SH-SY5Y (cell line): ENCODE measurements at regions not wholly inside any gene's neighbourhood (a gene's known extent, or its start where the extent isn't known, plus 50 kb on each side); places are given as distances from the start of the nearest gene placed in this dataset.

Source experiments
- GATA2 ChIP-seq: IDR thresholded peaks from 2 replicates; pipeline ENCODE4 v1.6.1; 2011; ENCODE audit warnings: mild to moderate bottlenecking, low read depth, low read length
- GATA3 ChIP-seq: IDR thresholded peaks from 2 replicates; pipeline ENCODE4 v1.6.1; 2011; ENCODE audit warnings: low read depth, mild to moderate bottlenecking, low read length, moderate library complexity

GRCh38 chr18:77365667-77366066 is 116.0 kb downstream of the GALR1 start:
- TF ChIP-seq GATA3 (no peak), GATA2 (no peak)

GRCh38 chr18:77366067-77366719 is 116.5 kb downstream of the GALR1 start:
- TF ChIP-seq GATA3: no peak
- no peak for TF ChIP-seq GATA2

GRCh38 chr18:77366720-77367641 is 117.3 kb downstream of the GALR1 start:
- TF ChIP-seq GATA3: no peak
- TF ChIP-seq GATA2: no peak

- TF ChIP-seq GATA3 (no peak), GATA2 (no peak)
Measured at GRCh38 chr18:77369644-77370043, 120.0 kb downstream of the GALR1 start.

GRCh38 chr18:77373730-77374445 is 124.2 kb downstream of the GALR1 start:
- no peak for TF ChIP-seq GATA2
- TF ChIP-seq GATA3: no peak

GRCh38 chr18:77374446-77374805 is 124.8 kb downstream of the GALR1 start:
- no peak for TF ChIP-seq GATA2
- TF ChIP-seq GATA3: no peak

GRCh38 chr18:77376043-77376732 is 126.5 kb downstream of the GALR1 start:
- TF ChIP-seq GATA3 (no peak), GATA2 (no peak)

- no peak for TF ChIP-seq GATA2
- no peak for TF ChIP-seq GATA3
Measured at GRCh38 chr18:77376733-77377094, 127.1 kb downstream of the GALR1 start.

GRCh38 chr18:77377813-77378212 is 128.2 kb downstream of the GALR1 start:
- no peak for TF ChIP-seq GATA3
- no peak for TF ChIP-seq GATA2

GRCh38 chr18:77379976-77380509 is 130.4 kb downstream of the GALR1 start:
- no peak for TF ChIP-seq GATA3
- no peak for TF ChIP-seq GATA2

- TF ChIP-seq GATA3 (no peak), GATA2 (no peak)
Measured at GRCh38 chr18:77380695-77381094, 131.0 kb downstream of the GALR1 start.

GRCh38 chr18:77392321-77392720 is 142.7 kb downstream of the GALR1 start:
- TF ChIP-seq GATA2: no peak
- TF ChIP-seq GATA3: no peak

GRCh38 chr18:77393519-77393918 is 143.9 kb downstream of the GALR1 start:
- TF ChIP-seq GATA2: no peak
- TF ChIP-seq GATA3: no peak

- no peak for TF ChIP-seq GATA3
- no peak for TF ChIP-seq GATA2
Measured at GRCh38 chr18:77395953-77396352, 146.3 kb downstream of the GALR1 start.

- no peak for TF ChIP-seq GATA3
- TF ChIP-seq GATA2: no peak
Measured at GRCh38 chr18:77397056-77397455, 147.4 kb downstream of the GALR1 start.
